Testis (tissue), 2 donors: ENCODE measurements at regions not wholly inside any gene's neighbourhood (a gene's known extent, or its start where the extent isn't known, plus 50 kb on each side); places are given as distances from the start of the nearest gene placed in this dataset.

Source experiments
- CTCF ChIP-seq, 3 experiments: fragments of 450-650 bp in 2 of 3; fragments of 200-600 bp in 1 of 3; sonication (generic) in 1 of 3; IDR thresholded peaks; one replicate each; pipeline ENCODE4 v1.5.1; 2016 to 2019; ENCODE audit warnings: antibody characterized with exemption in 3 of 3, mild to moderate bottlenecking in 2 of 3, moderate library complexity in 1 of 3
- POLR2A ChIP-seq: fragments of 450-650 bp; IDR thresholded peaks from one replicate; pipeline ENCODE4 v1.6.1; 2017; ENCODE audit warnings: antibody characterized with exemption, mild to moderate bottlenecking, moderate library complexity

- TF ChIP-seq POLR2A (no peak), CTCF (IDR thresholded peaks at IDR 0.05) (no peak)
Measured at GRCh38 chr1:117295001-117295400, 72.2 kb upstream of the MAN1A2 start.
